ENCODE measurements at regions not wholly inside any gene's neighbourhood (a gene's known extent, or its start where the extent isn't known, plus 50 kb on each side); places are given as distances from the start of the nearest gene placed in this dataset.

DNA sequence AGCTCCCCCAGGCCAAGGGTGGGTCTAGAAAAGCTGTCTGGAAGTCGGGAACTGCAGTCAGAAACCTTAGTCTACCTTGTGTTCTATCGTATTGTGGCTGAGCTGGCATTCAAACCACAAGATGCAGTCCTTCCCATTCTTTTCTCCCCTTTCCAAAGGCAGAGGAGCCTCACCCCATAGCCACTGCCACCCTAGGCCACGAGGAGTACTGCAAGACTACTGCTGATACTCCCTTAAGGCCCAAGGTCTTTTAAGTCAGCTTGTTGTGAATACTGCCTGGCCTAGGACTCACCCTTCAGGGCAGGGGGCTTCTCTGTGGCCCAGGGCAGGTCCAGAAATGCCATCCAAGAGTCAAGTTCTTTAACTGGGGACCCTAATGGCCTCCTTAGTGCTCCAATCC is 214.5 kb upstream of the CNTNAP2 start:
- Histone ChIP-seq H3K4me3 (no peak overlapping the region), H3K4me1 (replicated peaks in 1 of 2) (no peaks in the 10 kb centered on the region), H3K27me3 (no peaks in the 10 kb centered on the region), H3K36me3 (replicated peaks in 1 of 2) (no peaks in the 10 kb centered on the region), H3K9me3 (replicated peaks in 1 of 3) (no peaks in the 10 kb centered on the region), H3K27ac (no peak overlapping the region)
- intact Hi-C loops (cut with DNase I) = no loop called here
- 60 to 62% (median 61%) methylated on average over 3 of the region's 3 CpGs for WGBS, 4 donors
- TF ChIP-seq, protein P1, sequence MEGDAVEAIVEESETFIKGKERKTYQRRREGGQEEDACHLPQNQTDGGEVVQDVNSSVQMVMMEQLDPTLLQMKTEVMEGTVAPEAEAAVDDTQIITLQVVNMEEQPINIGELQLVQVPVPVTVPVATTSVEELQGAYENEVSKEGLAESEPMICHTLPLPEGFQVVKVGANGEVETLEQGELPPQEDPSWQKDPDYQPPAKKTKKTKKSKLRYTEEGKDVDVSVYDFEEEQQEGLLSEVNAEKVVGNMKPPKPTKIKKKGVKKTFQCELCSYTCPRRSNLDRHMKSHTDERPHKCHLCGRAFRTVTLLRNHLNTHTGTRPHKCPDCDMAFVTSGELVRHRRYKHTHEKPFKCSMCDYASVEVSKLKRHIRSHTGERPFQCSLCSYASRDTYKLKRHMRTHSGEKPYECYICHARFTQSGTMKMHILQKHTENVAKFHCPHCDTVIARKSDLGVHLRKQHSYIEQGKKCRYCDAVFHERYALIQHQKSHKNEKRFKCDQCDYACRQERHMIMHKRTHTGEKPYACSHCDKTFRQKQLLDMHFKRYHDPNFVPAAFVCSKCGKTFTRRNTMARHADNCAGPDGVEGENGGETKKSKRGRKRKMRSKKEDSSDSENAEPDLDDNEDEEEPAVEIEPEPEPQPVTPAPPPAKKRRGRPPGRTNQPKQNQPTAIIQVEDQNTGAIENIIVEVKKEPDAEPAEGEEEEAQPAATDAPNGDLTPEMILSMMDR (IDR thresholded peaks at IDR 0.05) = no peak
- no peak for TF ChIP-seq POLR2A (IDR thresholded peaks at IDR 0.05)
- DNase-seq = no peak

DNA sequence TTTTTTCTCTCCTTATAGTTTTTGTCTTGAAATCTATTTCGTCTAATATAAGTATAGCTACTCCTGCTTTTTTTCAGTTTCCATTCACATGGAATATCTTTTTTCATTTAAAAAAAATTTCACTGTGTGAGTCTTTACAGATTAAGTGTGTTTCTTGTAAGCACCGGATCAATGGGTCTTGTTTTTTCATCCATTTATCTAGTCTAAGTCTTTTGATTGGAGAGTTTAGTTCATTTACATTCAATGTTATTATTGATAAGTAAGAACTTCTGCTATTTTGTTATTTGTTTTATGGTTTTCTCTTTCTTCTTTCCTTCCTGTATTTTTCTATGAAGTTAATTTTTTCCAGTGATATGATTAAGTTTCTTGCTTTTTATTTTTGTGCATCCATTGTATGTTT is 216.7 kb upstream of the CNTNAP2 start:
- Histone ChIP-seq H3K9me3 (replicated peaks in 1 of 3) (no peaks in the 10 kb centered on the region), H3K4me3 (no peak overlapping the region), H3K27me3 (no peaks in the 10 kb centered on the region), H3K27ac (no peak overlapping the region), H3K4me1 (replicated peaks in 1 of 2) (no peaks in the 10 kb centered on the region), H3K36me3 (replicated peaks in 1 of 2) (no peaks in the 10 kb centered on the region)
- intact Hi-C loops (cut with DNase I) = no loop called here
- TF ChIP-seq, protein P1 (IDR thresholded peaks at IDR 0.05) = no peak
- TF ChIP-seq POLR2A (IDR thresholded peaks at IDR 0.05) = no peak
- WGBS, 4 donors = 70 to 80% (median 75%) methylated on average over 2 of the region's 2 CpGs
- DNase-seq = no peak

DNA sequence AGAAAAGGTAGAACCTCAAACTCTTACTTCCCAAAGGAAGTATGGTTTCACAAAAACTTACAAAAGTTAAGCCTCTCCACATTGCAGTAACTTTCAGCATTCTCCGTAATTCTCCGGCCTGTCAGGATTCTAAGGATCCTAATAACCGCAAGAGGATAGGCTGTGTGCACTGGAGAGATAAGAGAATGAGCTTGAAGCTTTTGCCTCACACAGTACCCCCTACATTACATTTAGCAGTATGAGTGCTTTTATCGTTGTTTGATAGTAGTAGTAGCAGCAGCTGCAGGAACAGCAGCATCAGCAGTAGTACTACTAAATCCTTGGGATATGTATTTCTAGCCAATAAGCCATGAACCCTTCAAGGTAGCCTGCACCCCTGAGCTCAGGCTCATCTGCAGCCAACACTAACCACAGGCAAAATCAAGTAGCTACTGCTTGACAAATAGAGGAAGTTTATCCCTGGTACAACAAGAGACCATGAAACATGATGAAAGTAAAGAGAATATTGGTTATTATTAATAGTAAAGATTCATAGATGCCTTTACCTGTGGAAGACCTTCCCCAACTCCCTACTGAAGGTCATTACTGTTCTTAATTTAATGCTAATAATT is 222.6 kb upstream of the CNTNAP2 start:
- no peak for TF ChIP-seq POLR2A (IDR thresholded peaks at IDR 0.05)
- TF ChIP-seq, protein P1 (IDR thresholded peaks at IDR 0.05) = no peak
- WGBS, 4 donors = 73 to 92% (median 86%) methylated on average over 4 of the region's 4 CpGs

DNA sequence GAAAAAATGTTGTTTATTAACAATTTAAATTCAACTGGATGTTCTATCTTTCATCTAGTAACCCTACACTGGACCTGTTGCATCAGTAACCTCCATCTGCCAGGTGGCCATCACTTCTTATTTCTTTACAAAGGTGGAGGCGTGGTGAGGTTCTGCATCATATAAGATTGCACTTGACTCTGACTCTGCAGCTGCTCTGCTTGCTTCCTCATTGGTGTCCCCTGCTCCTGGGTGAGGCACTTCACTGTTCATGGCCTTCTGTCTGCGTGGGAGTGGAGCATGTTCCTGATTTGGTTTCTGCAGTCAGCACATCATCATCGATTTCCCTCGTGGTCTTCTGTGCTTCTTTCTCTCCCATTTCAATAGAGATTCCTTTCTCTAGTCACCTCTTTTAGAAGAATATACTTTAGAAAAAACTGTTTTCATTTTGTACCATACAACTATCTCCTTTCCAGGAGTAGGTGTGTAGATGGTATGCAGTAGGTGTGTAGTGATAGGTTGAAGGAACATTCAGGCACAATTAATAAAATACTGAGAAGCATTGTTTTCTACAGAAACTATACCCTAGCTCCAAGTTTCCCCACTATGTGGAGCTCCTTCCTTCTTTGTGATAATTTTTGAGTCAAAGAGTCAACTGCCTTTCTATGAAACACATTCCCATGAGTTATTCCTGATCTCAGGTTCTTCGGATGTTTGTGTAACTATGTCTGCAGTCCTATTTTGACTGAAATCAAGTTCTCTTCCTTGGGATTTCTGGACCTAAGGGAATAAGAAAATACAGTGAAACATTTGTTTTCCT is 231.7 kb upstream of the CNTNAP2 start:
- no peaks in the 10 kb centered on the region for H3K4me1 ChIP-seq (replicated peaks in 1 of 2)
- no peaks in the 10 kb centered on the region for H3K36me3 ChIP-seq (replicated peaks in 1 of 2)
- H3K27ac ChIP-seq = no peak overlapping the region
- no peak overlapping the region for H3K4me3 ChIP-seq
- intact Hi-C loops (cut with DNase I) = no loop called here
- TF ChIP-seq, protein P1 (IDR thresholded peaks at IDR 0.05) = no peak
- no peak for TF ChIP-seq POLR2A (IDR thresholded peaks at IDR 0.05)
- no peaks in the 10 kb centered on the region for H3K9me3 ChIP-seq (replicated peaks in 1 of 3)
- DNase-seq = no peak
- WGBS, 4 donors = 66 to 72% (median 68%) methylated on average over 5 of the region's 5 CpGs
- H3K27me3 ChIP-seq = no peaks in the 10 kb centered on the region

More for the DNA sequence above, 222.6 kb upstream of the CNTNAP2 start:
- H3K4me1 ChIP-seq (replicated peaks in 1 of 2) = no peaks in the 10 kb centered on the region
- intact Hi-C loops (cut with DNase I) = no loop called here
- H3K27ac ChIP-seq = no peak overlapping the region
- H3K27me3 ChIP-seq = no peaks in the 10 kb centered on the region
- no peak overlapping the region for H3K4me3 ChIP-seq
- H3K36me3 ChIP-seq (replicated peaks in 1 of 2) = no peaks in the 10 kb centered on the region
- no peak for DNase-seq
- H3K9me3 ChIP-seq (replicated peaks in 1 of 3) = no peaks in the 10 kb centered on the region
